SK-N-SH (cell line): ENCODE measurements at regions not wholly inside any gene's neighbourhood (a gene's known extent, or its start where the extent isn't known, plus 50 kb on each side); places are given as distances from the start of the nearest gene placed in this dataset.

Experiments used
- CTCF ChIA-PET: fragments of 300-600, 350-600 bp; formaldehyde crosslinking; extraction: SDS; loops from one replicate; lab custom pipeline; 2021; lab: Yijun Ruan, JAX
- POLR2A ChIA-PET: fragments of 350-600 bp; sonication (Branson Sonifier 250); formaldehyde crosslinking; extraction: SDS; loops from one replicate; lab custom pipeline; 2020; ENCODE audit warnings: antibody characterized with exemption, inconsistent platforms; lab: Yijun Ruan, JAX
- DNase-seq: peaks from one replicate; pipeline ENCODE4 v3.0.0; 2012
- H2AFZ ChIP-seq: fragments of 200-600 bp; sonication (generic); 2 replicates; pipeline ENCODE4 v1.8.1; 2016; ENCODE audit warnings: antibody characterized with exemption, mild to moderate bottlenecking, low read depth
- H3F3A ChIP-seq: fragments of 200-600 bp; sonication (generic); replicated peaks from 2 replicates; pipeline ENCODE3; 2016; ENCODE audit warnings: antibody characterized with exemption, mild to moderate bottlenecking; ENCODE audit not compliant: insufficient read depth
- H3K27ac ChIP-seq, 2 experiments: fragments of 200-500 bp in 1 of 2; fragments of 200-600 bp in 1 of 2; sonication (Bioruptor generic) in 1 of 2; sonication (generic), shearing (Covaris generic) in 1 of 2; 2 replicates each; pipeline versions ENCODE4 v1.5.1 to v1.6.1; 2014 to 2016; ENCODE audit warnings: low read depth in 2 of 2, inconsistent platforms in 1 of 2, low read length in 1 of 2, mild to moderate bottlenecking in 1 of 2, mixed read lengths in 1 of 2
- H3K27me3 ChIP-seq: fragments of 200-600 bp; sonication (generic), shearing (Covaris generic); 2 replicates; pipeline ENCODE4 v1.6.1; 2016; ENCODE audit warnings: mixed run types; ENCODE audit not compliant: insufficient read depth
- H3K36me3 ChIP-seq, 2 experiments: fragments of 200-500 bp in 1 of 2; fragments of 200-600 bp in 1 of 2; sonication (Bioruptor generic) in 1 of 2; sonication (generic) in 1 of 2; replicated peaks in 1 of 2; 2 replicates each; pipeline versions ENCODE3 to v1.5.1; 2014 to 2016; ENCODE audit warnings: low read length in 1 of 2, mild to moderate bottlenecking in 1 of 2; ENCODE audit not compliant: insufficient read depth in 2 of 2, control insufficient read depth in 1 of 2
- H3K4me1 ChIP-seq, 2 experiments: fragments of 200-500 bp in 1 of 2; fragments of 200-600 bp in 1 of 2; sonication (Bioruptor generic) in 1 of 2; sonication (generic), shearing (Covaris generic) in 1 of 2; 2 replicates each; pipeline versions ENCODE4 v1.5.1 to v1.6.1; 2014 to 2016; ENCODE audit warnings: low read depth in 1 of 2, low read length in 1 of 2, mixed run types in 1 of 2; ENCODE audit not compliant: insufficient read depth in 2 of 2, control insufficient read depth in 1 of 2
- H3K4me2 ChIP-seq: fragments of 200-600 bp; sonication (generic), shearing (Covaris generic); 2 replicates; pipeline ENCODE4 v1.6.1; 2017; ENCODE audit warnings: mixed run types
- H3K4me3 ChIP-seq, 2 experiments: fragments of 200-500 bp in 1 of 2; fragments of 200-600 bp in 1 of 2; sonication (Bioruptor generic) in 1 of 2; sonication (generic), shearing (Covaris generic) in 1 of 2; 2 replicates each; pipeline versions ENCODE4 v1.5.1 to v1.8.1; 2014 to 2016; ENCODE audit warnings: low read depth in 2 of 2, inconsistent platforms in 1 of 2, low read length in 1 of 2, mild to moderate bottlenecking in 1 of 2, mixed read lengths in 1 of 2, moderate library complexity in 1 of 2
- H3K79me2 ChIP-seq: fragments of 200-600 bp; sonication (generic); 2 replicates; pipeline ENCODE4 v1.8.1; 2017; ENCODE audit warnings: mild to moderate bottlenecking; ENCODE audit not compliant: insufficient read depth
- H3K9ac ChIP-seq: fragments of 200-600 bp; sonication (generic); 2 replicates; pipeline ENCODE4 v1.6.1; 2017; ENCODE audit warnings: mixed run types
- H3K9me2 ChIP-seq: fragments of 200-600 bp; sonication (generic); 2 replicates; pipeline ENCODE4 v1.6.1; 2017; ENCODE audit warnings: mixed run types
- H3K9me3 ChIP-seq: fragments of 200-600 bp; sonication (generic); 2 replicates; pipeline ENCODE4 v1.6.1; 2017; ENCODE audit warnings: mixed run types, mild to moderate bottlenecking, moderate library complexity
- H4K20me1 ChIP-seq: fragments of 200-600 bp; sonication (generic); 2 replicates; pipeline ENCODE4 v1.6.1; 2017; ENCODE audit warnings: mild to moderate bottlenecking, mixed run types; ENCODE audit not compliant: insufficient read depth
- FOXJ3 ChIP-seq: sonication (generic); formaldehyde crosslinking; IDR thresholded peaks from 2 replicates; pipeline ENCODE4 v1.5.1; 2020; ENCODE audit warnings: mild to moderate bottlenecking, missing genetic modification reagents
- GABPA ChIP-seq: IDR thresholded peaks from 2 replicates; pipeline ENCODE4 v1.4.0; 2012; ENCODE audit warnings: low read depth, mild to moderate bottlenecking
- GATA2 ChIP-seq: sonication (generic); formaldehyde crosslinking; IDR thresholded peaks from 2 replicates; pipeline ENCODE4 v1.5.0; 2020; ENCODE audit warnings: mild to moderate bottlenecking, missing genetic modification reagents
- MXI1 ChIP-seq: IDR thresholded peaks from 2 replicates; pipeline ENCODE4 v1.6.1; 2012; ENCODE audit warnings: mild to moderate bottlenecking, low read depth, low read length, improper control_type of control experiment
- NFIC ChIP-seq: IDR thresholded peaks from 2 replicates; pipeline ENCODE4 v1.4.0; 2012; ENCODE audit warnings: borderline replicate concordance
- PBX3 ChIP-seq: IDR thresholded peaks from 2 replicates; pipeline ENCODE4; 2012
- POLR2AphosphoS5 ChIP-seq: IDR thresholded peaks from 2 replicates; pipeline ENCODE4 v1.6.1; 2012; ENCODE audit warnings: low read depth, low read length
- RCOR1 ChIP-seq: fragments of 150-350 bp; IDR thresholded peaks from 2 replicates; pipeline ENCODE4 v1.6.1; 2017; ENCODE audit warnings: antibody characterized with exemption, low read length
- REST ChIP-seq: IDR thresholded peaks from 2 replicates; pipeline ENCODE4 v1.6.1; 2012; ENCODE audit warnings: mild to moderate bottlenecking, low read depth, low read length, moderate library complexity
- RFX5 ChIP-seq: IDR thresholded peaks from 2 replicates; pipeline ENCODE4 v1.6.1; 2012; ENCODE audit warnings: mild to moderate bottlenecking, improper control_type of control experiment, low read length
- SMC3 ChIP-seq: IDR thresholded peaks from 2 replicates; pipeline ENCODE4 v1.6.1; 2012; ENCODE audit warnings: low read depth, low read length, improper control_type of control experiment
- TAF1 ChIP-seq: IDR thresholded peaks from 2 replicates; pipeline ENCODE4 v1.6.1; 2012; ENCODE audit warnings: low read depth, mild to moderate bottlenecking, low read length, moderate library complexity, borderline replicate concordance
- USF2 ChIP-seq: fragments of 150-350 bp; IDR thresholded peaks from 2 replicates; pipeline ENCODE4 v1.6.1; 2017; ENCODE audit warnings: antibody characterized with exemption, low read length, low read depth, borderline replicate concordance
- WGBS: methylation state at CpG from one replicate; pipeline ENCODE4 v1.1.6; 2017; ENCODE audit warnings: low lambda C conversion rate; 5-methylcytosine and 5-hydroxymethylcytosine counted together

GRCh38 chr2:23007631-23008235 lies 377.2 kb upstream of the KLHL29 start:
- CTCF ChIA-PET = interaction anchor here (1.3 kb wide), 1 partner anchor 9 kb away, joined by 4 read pairs; no protein-coding TSS in a partner anchor
- no peak overlapping the region for H3K9ac ChIP-seq

GRCh38 chr2:23008440-23008839 lies 376.5 kb upstream of the KLHL29 start:
- TF ChIP-seq PBX3 = no peak
- no peak for TF ChIP-seq RFX5
- TF ChIP-seq GATA2 (CRISPR knock-in tag) = no peak
- no peak for TF ChIP-seq MXI1
- no peak for TF ChIP-seq TAF1
- no peak for TF ChIP-seq SMC3
- no peak for TF ChIP-seq REST
- TF ChIP-seq GABPA = no peak
- no peak for TF ChIP-seq NFIC
- TF ChIP-seq, all 33 proteins: peak for 0
- POLR2A ChIA-PET = no interaction called here

More at GRCh38 chr2:23007631-23008235, 377.2 kb upstream of the KLHL29 start:
- Histone ChIP-seq H3F3A (no peaks in the 10 kb centered on the region), H3K79me2 (no peaks in the 10 kb centered on the region), H3K36me3 (no peaks in the 10 kb centered on the region), H3K4me2 (no peak overlapping the region), H3K9me2 (no peaks in the 10 kb centered on the region), H2AFZ (no peak overlapping the region), H3K27me3 (no peaks in the 10 kb centered on the region), H3K9me3 (no peaks in the 10 kb centered on the region), H3K27ac (no peak overlapping the region), H3K4me3 (no peak overlapping the region), H4K20me1 (no peaks in the 10 kb centered on the region), H3K4me1 (no peaks in the 10 kb centered on the region)
- WGBS = 61% methylated on average over 1 of the region's 1 CpG
- TF ChIP-seq USF2 (no peak), RCOR1 (no peak), POLR2AphosphoS5 (no peak), FOXJ3 (CRISPR knock-in tag) (no peak)
- DNase-seq = no peak
- POLR2A ChIA-PET = no interaction called here

More at GRCh38 chr2:23008440-23008839, 376.5 kb upstream of the KLHL29 start:
- no peaks in the 10 kb centered on the region for H3K9me3 ChIP-seq
- no peaks in the 10 kb centered on the region for H3F3A ChIP-seq
- no peaks in the 10 kb centered on the region for H3K27me3 ChIP-seq
- H3K9me2 ChIP-seq = no peaks in the 10 kb centered on the region
- H4K20me1 ChIP-seq = no peaks in the 10 kb centered on the region
- H3K36me3 ChIP-seq = no peaks in the 10 kb centered on the region
- CTCF ChIA-PET = interaction anchor here (0.8 to 1.3 kb wide), 2 partner anchors 9 to 342 kb away, joined by 3 to 4 read pairs; no protein-coding TSS in a partner anchor
- H2AFZ ChIP-seq = no peak overlapping the region
- H3K9ac ChIP-seq = no peak overlapping the region
- no peak overlapping the region for H3K4me3 ChIP-seq
- DNase-seq = no peak
- no peaks in the 10 kb centered on the region for H3K79me2 ChIP-seq
- H3K4me1 ChIP-seq = no peaks in the 10 kb centered on the region
- H3K27ac ChIP-seq = no peak overlapping the region
- 53% methylated on average over 6 of the region's 6 CpGs for WGBS
- no peak overlapping the region for H3K4me2 ChIP-seq
